Colonic mucosa (tissue), 4 donors: ENCODE measurements at regions not wholly inside any gene's neighbourhood (a gene's known extent, or its start where the extent isn't known, plus 50 kb on each side); places are given as distances from the start of the nearest gene placed in this dataset.

Source experiments
- DNase-seq: peaks from one replicate; pipeline ENCODE4 v3.0.0-alpha.2; 2020
- H3K27ac ChIP-seq: fragments of 200-600 bp; one replicate; pipeline ENCODE4 v1.8.0; 2021
- H3K27me3 ChIP-seq: fragments of 200-600 bp; one replicate; pipeline ENCODE4 v1.8.0; 2021
- H3K36me3 ChIP-seq: fragments of 200-600 bp; one replicate; pipeline ENCODE4 v1.8.0; 2021
- H3K4me1 ChIP-seq: fragments of 200-600 bp; one replicate; pipeline ENCODE4 v1.8.0; 2021; ENCODE audit warnings: mild to moderate bottlenecking
- H3K4me3 ChIP-seq: fragments of 200-600 bp; one replicate; pipeline ENCODE4 v1.8.0; 2021
- H3K9ac ChIP-seq, 2 donors: one replicate each; pipeline ENCODE4 v1.7.0; 2013; ENCODE audit warnings: control low read depth in 2 of 2, low read depth in 2 of 2, low read length in 2 of 2
- H3K9me3 ChIP-seq: fragments of 200-600 bp; one replicate; pipeline ENCODE4 v1.8.0; 2021
- intact Hi-C: fragments of 100-400 bp; cut with DNase I; formaldehyde crosslinking; loops from one replicate; pipeline ENCODE4 v1.14.1; 2022
- TF ChIP-seq, protein P1 (sequence below): fragments of 200-600 bp; IDR thresholded peaks from one replicate; pipeline ENCODE4 v1.8.0; 2022; ENCODE audit warnings: antibody characterized with exemption, mild to moderate bottlenecking
- donor health status: healthy.
- donor health status: DM: no; HTN: no; CAD: no.
- donor health status: DM: no; HTN: no; CAD: no.

GRCh38 chr2:102951249-102951648, 189.4 kb downstream of the TMEM182 start:
- Histone ChIP-seq H3K4me1 (no peaks in the 10 kb centered on the region), H3K27me3 (no peaks in the 10 kb centered on the region), H3K27ac (no peak overlapping the region), H3K9ac (no peak overlapping the region), H3K36me3 (no peaks in the 10 kb centered on the region), H3K9me3 (no peaks in the 10 kb centered on the region), H3K4me3 (no peak overlapping the region)
- TF ChIP-seq, protein P1, sequence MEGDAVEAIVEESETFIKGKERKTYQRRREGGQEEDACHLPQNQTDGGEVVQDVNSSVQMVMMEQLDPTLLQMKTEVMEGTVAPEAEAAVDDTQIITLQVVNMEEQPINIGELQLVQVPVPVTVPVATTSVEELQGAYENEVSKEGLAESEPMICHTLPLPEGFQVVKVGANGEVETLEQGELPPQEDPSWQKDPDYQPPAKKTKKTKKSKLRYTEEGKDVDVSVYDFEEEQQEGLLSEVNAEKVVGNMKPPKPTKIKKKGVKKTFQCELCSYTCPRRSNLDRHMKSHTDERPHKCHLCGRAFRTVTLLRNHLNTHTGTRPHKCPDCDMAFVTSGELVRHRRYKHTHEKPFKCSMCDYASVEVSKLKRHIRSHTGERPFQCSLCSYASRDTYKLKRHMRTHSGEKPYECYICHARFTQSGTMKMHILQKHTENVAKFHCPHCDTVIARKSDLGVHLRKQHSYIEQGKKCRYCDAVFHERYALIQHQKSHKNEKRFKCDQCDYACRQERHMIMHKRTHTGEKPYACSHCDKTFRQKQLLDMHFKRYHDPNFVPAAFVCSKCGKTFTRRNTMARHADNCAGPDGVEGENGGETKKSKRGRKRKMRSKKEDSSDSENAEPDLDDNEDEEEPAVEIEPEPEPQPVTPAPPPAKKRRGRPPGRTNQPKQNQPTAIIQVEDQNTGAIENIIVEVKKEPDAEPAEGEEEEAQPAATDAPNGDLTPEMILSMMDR, result no peak
- intact Hi-C loops, result no loop called here
- DNase-seq, result no peak

GRCh38 chr2:102967451-102967850, 205.6 kb downstream of the TMEM182 start:
- Histone ChIP-seq H3K27ac (no peak overlapping the region), H3K4me3 (no peak overlapping the region), H3K36me3 (no peaks in the 10 kb centered on the region), H3K4me1 (no peaks in the 10 kb centered on the region), H3K9me3 (no peaks in the 10 kb centered on the region), H3K9ac (no peak overlapping the region), H3K27me3 (no peaks in the 10 kb centered on the region)
- TF ChIP-seq, protein P1, result no peak
- intact Hi-C loops, result no loop called here
- no peak for DNase-seq

DNA sequence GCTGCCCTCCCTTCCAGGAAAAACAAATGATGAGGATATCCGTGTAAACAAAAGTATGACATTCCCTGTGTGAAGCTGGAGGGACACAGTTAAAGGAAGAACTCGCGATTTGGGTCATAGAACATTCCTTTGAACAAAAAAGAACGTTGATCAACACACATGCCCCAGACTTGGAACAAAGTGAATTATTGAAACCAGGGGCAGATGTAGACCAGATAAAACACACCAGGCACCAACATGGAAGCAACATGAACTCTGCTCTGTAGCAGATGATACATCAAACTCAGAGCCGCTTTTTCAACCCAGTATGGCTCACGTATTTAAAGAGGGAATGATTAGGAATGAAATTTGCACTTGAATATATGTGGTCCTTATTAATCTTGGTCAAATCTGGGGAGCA, 206.5 kb downstream of the TMEM182 start:
- Histone ChIP-seq H3K4me3 (no peak overlapping the region), H3K27ac (no peak overlapping the region), H3K27me3 (no peaks in the 10 kb centered on the region), H3K9me3 (no peaks in the 10 kb centered on the region), H3K36me3 (no peaks in the 10 kb centered on the region), H3K4me1 (no peaks in the 10 kb centered on the region), H3K9ac (no peak overlapping the region)
- intact Hi-C loops, result no loop called here
- TF ChIP-seq, protein P1, result no peak
- no peak for DNase-seq

GRCh38 chr2:102971701-102972100, 209.9 kb downstream of the TMEM182 start:
- intact Hi-C loops, result no loop called here
- Histone ChIP-seq H3K27me3 (no peaks in the 10 kb centered on the region), H3K4me1 (no peaks in the 10 kb centered on the region), H3K9me3 (no peaks in the 10 kb centered on the region), H3K36me3 (no peaks in the 10 kb centered on the region), H3K27ac (no peak overlapping the region), H3K4me3 (no peak overlapping the region), H3K9ac (no peak overlapping the region)
- TF ChIP-seq, protein P1, result no peak
- DNase-seq, result no peak

DNA sequence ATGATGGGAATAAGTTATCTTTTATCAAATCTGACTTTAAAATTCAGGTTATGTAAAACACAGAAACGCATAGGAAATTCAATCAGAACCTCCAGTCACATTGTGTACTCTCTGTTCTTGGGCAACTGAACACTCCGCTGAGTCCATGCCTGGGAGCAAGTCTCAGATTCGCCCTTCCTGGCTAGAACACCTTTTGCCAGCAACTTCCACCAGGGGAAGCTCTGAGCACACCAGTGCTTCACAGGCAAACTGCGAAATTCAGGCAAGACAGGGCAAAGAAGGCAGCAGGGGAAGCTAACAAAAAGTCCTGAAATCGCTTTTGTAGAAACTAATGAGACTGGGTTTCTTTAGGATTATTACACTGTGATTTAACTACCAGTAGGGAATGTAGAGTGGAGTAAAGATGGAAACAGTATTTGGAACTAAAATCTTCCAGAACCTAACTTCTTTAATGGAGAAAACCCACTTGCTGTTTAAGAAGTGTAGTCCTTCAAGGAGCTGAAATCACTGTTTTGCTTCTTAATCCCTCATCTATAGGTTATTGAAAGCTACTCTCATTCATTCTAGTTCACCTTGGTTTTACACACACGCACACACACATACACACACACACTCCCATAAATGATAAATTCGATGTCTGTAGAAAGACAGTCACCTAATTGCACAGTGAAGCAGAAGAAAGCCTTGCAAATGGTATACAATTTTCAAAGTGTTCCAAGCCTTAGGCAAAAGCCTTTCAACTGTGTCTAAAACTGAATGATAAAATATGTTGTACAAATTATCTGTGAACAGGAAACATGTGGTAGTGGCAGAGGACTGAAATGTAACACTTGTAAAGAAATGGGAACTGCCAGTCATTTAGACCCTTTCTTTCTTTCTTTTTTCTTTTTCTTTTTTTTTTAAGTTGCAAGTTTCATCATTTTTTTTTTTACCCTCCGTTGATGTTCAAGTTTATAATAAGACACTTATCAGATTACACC, 214.5 kb downstream of the TMEM182 start:
- no peaks in the 10 kb centered on the region for H3K4me1 ChIP-seq
- no peaks in the 10 kb centered on the region for H3K27me3 ChIP-seq
- TF ChIP-seq, protein P1, result peak; percentile 31
- DNase-seq, result peak; percentile 24
- no peaks in the 10 kb centered on the region for H3K9me3 ChIP-seq
- H3K27ac ChIP-seq, result no peak overlapping the region
- intact Hi-C loops, result no loop called here
- H3K9ac ChIP-seq, result no peak overlapping the region
- H3K4me3 ChIP-seq, result no peak overlapping the region
- H3K36me3 ChIP-seq, result no peaks in the 10 kb centered on the region
